ENCODE measurements at regions not wholly inside any gene's neighbourhood (a gene's known extent, or its start where the extent isn't known, plus 50 kb on each side); places are given as distances from the start of the nearest gene placed in this dataset.

DNA sequence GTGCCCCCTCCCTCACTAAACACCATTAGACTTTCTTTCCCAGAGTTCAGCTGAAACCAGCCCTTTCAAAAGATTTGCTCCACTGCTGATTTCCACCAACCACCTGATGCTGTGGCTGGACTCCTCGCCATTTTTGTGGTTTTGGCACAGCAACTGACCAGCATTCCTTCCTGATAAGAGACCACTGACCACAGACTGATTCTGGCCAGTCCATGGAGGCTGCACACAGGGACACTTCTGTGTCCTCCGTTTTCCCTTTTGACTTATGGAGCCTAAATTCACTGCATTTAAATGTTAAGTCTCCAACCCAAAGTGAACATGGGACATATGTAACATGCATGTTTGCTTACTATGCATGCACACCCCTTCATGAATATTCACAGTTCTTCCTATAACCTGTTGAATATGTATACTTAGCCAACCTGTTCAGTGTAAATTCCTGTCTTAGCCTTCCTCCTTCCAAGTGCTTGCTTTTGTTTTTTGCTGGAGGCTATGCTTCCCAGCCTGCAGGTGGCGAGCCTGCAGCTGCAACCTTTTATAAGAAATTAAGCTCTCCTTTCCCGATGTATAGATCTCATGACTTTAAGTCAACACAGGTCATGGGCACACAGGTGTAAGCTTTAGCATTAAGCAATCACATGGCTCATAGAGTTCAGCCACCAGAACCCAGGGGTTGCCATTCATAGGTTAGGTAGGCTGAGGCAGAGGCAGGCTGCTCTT is 78.7 kb downstream of the ACTL7B start:
- TF ChIP-seq, protein P1, sequence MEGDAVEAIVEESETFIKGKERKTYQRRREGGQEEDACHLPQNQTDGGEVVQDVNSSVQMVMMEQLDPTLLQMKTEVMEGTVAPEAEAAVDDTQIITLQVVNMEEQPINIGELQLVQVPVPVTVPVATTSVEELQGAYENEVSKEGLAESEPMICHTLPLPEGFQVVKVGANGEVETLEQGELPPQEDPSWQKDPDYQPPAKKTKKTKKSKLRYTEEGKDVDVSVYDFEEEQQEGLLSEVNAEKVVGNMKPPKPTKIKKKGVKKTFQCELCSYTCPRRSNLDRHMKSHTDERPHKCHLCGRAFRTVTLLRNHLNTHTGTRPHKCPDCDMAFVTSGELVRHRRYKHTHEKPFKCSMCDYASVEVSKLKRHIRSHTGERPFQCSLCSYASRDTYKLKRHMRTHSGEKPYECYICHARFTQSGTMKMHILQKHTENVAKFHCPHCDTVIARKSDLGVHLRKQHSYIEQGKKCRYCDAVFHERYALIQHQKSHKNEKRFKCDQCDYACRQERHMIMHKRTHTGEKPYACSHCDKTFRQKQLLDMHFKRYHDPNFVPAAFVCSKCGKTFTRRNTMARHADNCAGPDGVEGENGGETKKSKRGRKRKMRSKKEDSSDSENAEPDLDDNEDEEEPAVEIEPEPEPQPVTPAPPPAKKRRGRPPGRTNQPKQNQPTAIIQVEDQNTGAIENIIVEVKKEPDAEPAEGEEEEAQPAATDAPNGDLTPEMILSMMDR (IDR thresholded peaks at IDR 0.05; ENCODE audit: insufficient read depth, low read depth, low read length), result peak; percentile 16
- no peak for TF ChIP-seq EZH2 (IDR thresholded peaks at IDR 0.05; ENCODE audit: insufficient read depth, low read length)

Measured in astrocyte (in vitro differentiated cells and primary cell).